CD4-positive, alpha-beta T cell (primary cell): ENCODE measurements at regions not wholly inside any gene's neighbourhood (a gene's known extent, or its start where the extent isn't known, plus 50 kb on each side); places are given as distances from the start of the nearest gene placed in this dataset.

Experiments
- ATAC-seq: fragments of 200-7000 bp; cut with Tn5 transposase; one replicate; pipeline ENCODE4 v1.10.0; 2022; ENCODE audit warnings: mild to moderate bottlenecking; ENCODE audit not compliant: poor library complexity
- CTCF ChIA-PET: fragments of 350-600 bp; sonication (Branson Sonifier 250); formaldehyde crosslinking; loops from one replicate; lab custom pipeline; 2021; ENCODE audit warnings: antibody characterized with exemption, inconsistent platforms; lab: Charles Lee
- POLR2A ChIA-PET: fragments of 350-600 bp; sonication (Branson Sonifier 250); formaldehyde crosslinking; loops from one replicate; lab custom pipeline; 2021; ENCODE audit warnings: antibody characterized with exemption, inconsistent platforms; lab: Charles Lee
- DNase-seq, 14 experiments: peaks; one replicate each; pipeline ENCODE4 v3.0.0-alpha.2; 2013 to 2020; ENCODE audit warnings: mixed read lengths in 2 of 14
- H3K27ac ChIP-seq, 2 donors: one replicate each; pipeline versions ENCODE4 v1.5.1 to v1.7.0; 2013; ENCODE audit warnings: low read length in 2 of 2, low read depth in 1 of 2, mild to moderate bottlenecking in 1 of 2
- H3K27me3 ChIP-seq, 2 experiments: 1 replicate in 1 of 2; 2 replicates in 1 of 2; pipeline versions ENCODE4 v1.6.1 to v1.7.0; 2013; ENCODE audit warnings: low read length in 2 of 2, control low read depth in 1 of 2, mild to moderate bottlenecking in 1 of 2, moderate library complexity in 1 of 2; ENCODE audit not compliant: insufficient read depth in 2 of 2, control insufficient read depth in 1 of 2
- H3K36me3 ChIP-seq: one replicate; pipeline ENCODE4 v1.6.1; 2013; ENCODE audit warnings: low read length, control low read depth; ENCODE audit not compliant: insufficient read depth
- H3K4me1 ChIP-seq: one replicate; pipeline ENCODE4 v1.6.1; 2013; ENCODE audit warnings: low read length, control low read depth; ENCODE audit not compliant: insufficient read depth
- H3K4me3 ChIP-seq: one replicate; pipeline ENCODE4 v1.5.1; 2013; ENCODE audit warnings: mild to moderate bottlenecking, low read length, moderate library complexity
- H3K9me3 ChIP-seq, 2 experiments: 1 replicate in 1 of 2; 2 replicates in 1 of 2; pipeline versions ENCODE4 v1.6.1 to v1.7.0; 2013; ENCODE audit warnings: low read length in 2 of 2, mild to moderate bottlenecking in 2 of 2, control low read depth in 1 of 2, moderate library complexity in 1 of 2; ENCODE audit not compliant: control insufficient read depth in 1 of 2, insufficient read depth in 1 of 2
- H3K27ac Mint-ChIP-seq: one replicate; pipeline ENCODE4 v1.8.0; 2020; ENCODE audit warnings: mixed read lengths
- H3K27me3 Mint-ChIP-seq: one replicate; pipeline ENCODE4 v1.8.0; 2021; ENCODE audit warnings: mixed read lengths
- H3K36me3 Mint-ChIP-seq: one replicate; pipeline ENCODE4 v1.8.0; 2021; ENCODE audit warnings: low read depth, mixed read lengths
- H3K4me1 Mint-ChIP-seq: one replicate; pipeline ENCODE4 v1.8.0; 2021; ENCODE audit warnings: low read depth, mixed read lengths
- H3K4me3 Mint-ChIP-seq: one replicate; pipeline ENCODE4 v1.8.0; 2020; ENCODE audit warnings: mild to moderate bottlenecking, mixed read lengths
- H3K9me3 Mint-ChIP-seq: one replicate; pipeline ENCODE4 v1.8.0; 2020; ENCODE audit warnings: mixed read lengths
- intact Hi-C, 2 experiments: fragments of 100-400 bp; cut with DNase I in 1 of 2; cut with micrococcal nuclease in 1 of 2; formaldehyde crosslinking; loops; one replicate each; pipeline versions ENCODE4 v1.15.1 to v1.9.0; 2023 to 2025; cut with DNase I, micrococcal nuclease
- TF ChIP-seq, protein P1 (sequence below): fragments of 200-600 bp; IDR thresholded peaks from one replicate; pipeline ENCODE4 v1.8.0; 2022; ENCODE audit warnings: antibody characterized with exemption, mild to moderate bottlenecking

DNA sequence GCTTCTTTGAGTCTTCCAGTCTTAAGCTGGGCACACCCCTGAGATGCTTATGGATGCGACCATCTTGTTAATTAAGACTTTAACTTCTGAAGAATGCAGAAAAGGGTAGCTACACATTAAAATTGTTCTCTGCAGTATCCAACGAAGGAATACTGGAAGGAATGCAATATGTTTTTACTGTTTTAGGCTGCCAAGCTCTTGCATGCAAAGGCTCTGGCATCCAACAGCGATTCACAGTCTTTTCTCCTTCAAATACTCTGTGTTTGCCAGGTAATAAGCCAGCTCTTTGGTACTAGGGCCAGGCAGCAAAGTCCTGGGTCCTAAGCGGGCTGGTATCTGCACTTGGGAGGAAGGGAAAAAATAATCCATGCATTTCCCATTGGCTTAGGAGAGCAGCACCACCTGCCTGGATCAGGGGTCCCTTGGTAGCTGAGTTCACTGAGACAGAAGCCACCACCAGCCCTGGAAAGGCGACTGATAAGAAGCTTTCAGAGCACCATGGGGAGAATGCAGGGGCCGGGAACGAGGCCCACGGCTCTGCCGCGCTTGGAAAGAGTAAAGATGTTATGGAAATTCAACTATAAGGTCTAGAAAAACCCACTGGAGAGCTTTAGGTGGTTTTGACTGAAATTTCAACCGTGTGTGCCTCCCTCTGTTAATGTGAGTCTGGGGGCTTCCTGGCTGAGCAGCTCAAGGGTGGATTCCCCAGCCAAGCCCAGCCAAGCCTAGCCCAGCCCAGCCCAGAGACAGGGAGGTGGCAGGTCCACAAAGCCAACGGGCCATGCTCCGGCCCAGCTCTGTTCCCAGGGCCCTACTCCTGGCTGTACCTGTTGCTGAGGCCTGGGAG is 67.0 kb upstream of the CCND1 start:
- DNase-seq (no peak), ATAC-seq (no peak)
- H3K27ac Mint-ChIP-seq, result no peak overlapping the region
- no peaks in the 10 kb centered on the region for H3K4me1 Mint-ChIP-seq
- intact Hi-C loops, result no loop called here
- peaks cover 9 to 17% of the 10 kb centered on the region in 2 experiments for H3K27me3 ChIP-seq
- peaks cover 0 to 12% of the 10 kb centered on the region in 2 experiments for H3K9me3 ChIP-seq
- H3K36me3 ChIP-seq, result no peaks in the 10 kb centered on the region
- no peaks in the 10 kb centered on the region for H3K4me1 ChIP-seq
- TF ChIP-seq, protein P1, sequence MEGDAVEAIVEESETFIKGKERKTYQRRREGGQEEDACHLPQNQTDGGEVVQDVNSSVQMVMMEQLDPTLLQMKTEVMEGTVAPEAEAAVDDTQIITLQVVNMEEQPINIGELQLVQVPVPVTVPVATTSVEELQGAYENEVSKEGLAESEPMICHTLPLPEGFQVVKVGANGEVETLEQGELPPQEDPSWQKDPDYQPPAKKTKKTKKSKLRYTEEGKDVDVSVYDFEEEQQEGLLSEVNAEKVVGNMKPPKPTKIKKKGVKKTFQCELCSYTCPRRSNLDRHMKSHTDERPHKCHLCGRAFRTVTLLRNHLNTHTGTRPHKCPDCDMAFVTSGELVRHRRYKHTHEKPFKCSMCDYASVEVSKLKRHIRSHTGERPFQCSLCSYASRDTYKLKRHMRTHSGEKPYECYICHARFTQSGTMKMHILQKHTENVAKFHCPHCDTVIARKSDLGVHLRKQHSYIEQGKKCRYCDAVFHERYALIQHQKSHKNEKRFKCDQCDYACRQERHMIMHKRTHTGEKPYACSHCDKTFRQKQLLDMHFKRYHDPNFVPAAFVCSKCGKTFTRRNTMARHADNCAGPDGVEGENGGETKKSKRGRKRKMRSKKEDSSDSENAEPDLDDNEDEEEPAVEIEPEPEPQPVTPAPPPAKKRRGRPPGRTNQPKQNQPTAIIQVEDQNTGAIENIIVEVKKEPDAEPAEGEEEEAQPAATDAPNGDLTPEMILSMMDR, result no peak
- CTCF ChIA-PET, result no interaction called here
- peaks cover 57% of the 10 kb centered on the region for H3K27me3 Mint-ChIP-seq
- no peaks in the 10 kb centered on the region for H3K9me3 Mint-ChIP-seq
- H3K4me3 ChIP-seq, result no peak overlapping the region
- no peaks in the 10 kb centered on the region for H3K36me3 Mint-ChIP-seq
- POLR2A ChIA-PET, result no interaction called here
- H3K27ac ChIP-seq, result no peak overlapping the region
- H3K4me3 Mint-ChIP-seq, result no peak overlapping the region

DNA sequence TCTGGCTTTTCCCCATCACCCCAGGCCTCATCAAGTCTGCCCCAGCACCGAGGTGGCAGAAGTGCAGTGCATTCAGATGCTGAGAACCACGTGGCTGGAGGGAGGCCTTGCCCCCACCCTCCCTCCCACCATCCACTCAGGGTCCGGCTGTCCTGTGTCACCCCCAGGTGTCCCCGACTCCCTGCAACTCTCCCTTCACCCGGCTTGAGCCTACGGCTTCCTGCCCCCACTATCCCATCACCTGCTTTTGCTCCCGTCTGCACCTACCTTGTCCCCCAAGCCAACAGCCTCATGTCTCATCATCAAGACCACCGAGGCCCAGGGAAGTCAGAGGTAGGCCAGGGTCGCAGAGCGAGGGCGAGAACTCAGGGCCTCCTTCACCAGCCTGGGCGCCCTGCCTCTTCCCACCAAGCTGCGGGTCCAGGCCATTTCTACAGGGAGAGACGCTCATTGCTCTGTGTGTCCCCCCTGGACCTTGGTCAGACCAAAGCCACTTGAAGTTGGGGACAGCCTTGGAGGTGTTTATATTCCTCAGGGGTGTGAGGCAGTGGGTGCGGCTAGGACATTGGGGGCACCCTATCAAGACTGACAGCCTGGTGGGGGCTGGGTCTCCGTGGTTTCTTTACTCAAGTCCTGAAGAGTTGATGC is 66.2 kb upstream of the CCND1 start:
- no peak for ATAC-seq
- no peak overlapping the region for H3K4me3 ChIP-seq
- H3K27ac Mint-ChIP-seq, result no peak overlapping the region
- H3K4me1 Mint-ChIP-seq, result no peaks in the 10 kb centered on the region
- H3K4me3 Mint-ChIP-seq, result no peak overlapping the region
- H3K9me3 ChIP-seq, result peaks cover 0 to 7% of the 10 kb centered on the region in 2 experiments
- DNase-seq, result no peak
- peaks cover 58% of the 10 kb centered on the region for H3K27me3 Mint-ChIP-seq
- TF ChIP-seq, protein P1, result no peak
- intact Hi-C loops, result no loop called here
- no peaks in the 10 kb centered on the region for H3K9me3 Mint-ChIP-seq
- no peak overlapping the region for H3K27ac ChIP-seq
- H3K36me3 Mint-ChIP-seq, result no peaks in the 10 kb centered on the region
- peaks cover 9 to 17% of the 10 kb centered on the region in 2 experiments for H3K27me3 ChIP-seq
- POLR2A ChIA-PET, result no interaction called here
- H3K36me3 ChIP-seq, result no peaks in the 10 kb centered on the region
- no peaks in the 10 kb centered on the region for H3K4me1 ChIP-seq
- CTCF ChIA-PET, result no interaction called here

DNA sequence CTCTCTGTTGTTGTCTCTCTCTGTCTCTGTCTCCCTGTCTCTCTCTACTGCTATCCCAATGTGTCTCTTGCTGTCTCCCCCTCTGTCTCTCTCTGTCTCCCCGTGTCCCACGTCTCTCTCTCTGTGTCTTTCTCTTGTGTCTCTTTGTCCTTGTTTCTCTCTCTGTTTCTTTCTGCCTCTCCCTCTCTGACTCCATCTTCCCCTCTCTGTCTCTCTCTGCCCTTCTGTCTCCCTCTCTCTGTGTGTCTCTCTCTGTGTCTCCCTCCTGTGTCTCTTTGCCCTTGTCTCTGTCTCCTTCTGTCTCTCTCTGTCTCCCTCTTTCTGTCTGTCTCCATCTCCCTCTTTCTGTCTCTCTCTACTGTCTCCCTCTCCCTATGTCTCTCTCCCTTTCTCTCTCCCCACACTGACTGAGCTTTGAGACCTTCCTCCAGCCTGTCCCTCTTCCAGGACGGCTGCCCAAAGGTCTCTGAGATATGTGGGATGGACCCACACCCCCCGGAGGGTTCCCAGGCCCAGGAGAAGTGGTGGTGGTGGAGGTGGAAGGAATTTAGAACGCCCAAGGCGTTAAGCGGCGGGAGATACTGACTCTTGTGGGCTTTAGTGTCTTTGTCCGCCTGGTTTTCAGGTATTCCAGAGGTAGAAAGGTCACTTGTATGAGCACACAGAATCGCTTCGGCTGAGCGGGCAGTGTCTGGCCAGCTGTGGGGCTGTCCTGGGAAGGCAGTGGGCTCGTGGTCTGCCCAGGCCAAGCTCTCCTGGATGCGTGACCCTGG is 65.5 kb upstream of the CCND1 start:
- H3K27ac Mint-ChIP-seq, result no peak overlapping the region
- DNase-seq (no peak), ATAC-seq (no peak)
- H3K36me3 Mint-ChIP-seq, result no peaks in the 10 kb centered on the region
- Histone ChIP-seq H3K4me1 (no peaks in the 10 kb centered on the region), H3K36me3 (no peaks in the 10 kb centered on the region), H3K27ac (no peak overlapping the region), H3K4me3 (no peak overlapping the region), H3K27me3 (peaks cover 9 to 17% of the 10 kb centered on the region in 2 experiments), H3K9me3 (peaks cover 0 to 7% of the 10 kb centered on the region in 2 experiments)
- no peaks in the 10 kb centered on the region for H3K9me3 Mint-ChIP-seq
- H3K4me1 Mint-ChIP-seq, result no peaks in the 10 kb centered on the region
- H3K4me3 Mint-ChIP-seq, result no peak overlapping the region
- ChIA-PET CTCF (no interaction called here), POLR2A (no interaction called here)
- TF ChIP-seq, protein P1, result no peak
- peaks cover 55% of the 10 kb centered on the region for H3K27me3 Mint-ChIP-seq
- intact Hi-C loops, result no loop called here
